Subcutaneous abdominal adipose tissue (tissue), 5 donors: ENCODE measurements at regions not wholly inside any gene's neighbourhood (a gene's known extent, or its start where the extent isn't known, plus 50 kb on each side); places are given as distances from the start of the nearest gene placed in this dataset.
"Not testable (repeated sequence)": the region's sequence is repeated elsewhere in the genome, so short reads cannot be mapped to it uniquely, and the experiment has no call there.

Experiments used
- H3K27ac ChIP-seq: one replicate; pipeline ENCODE4 v1.7.0; 2013; ENCODE audit warnings: low read depth, mild to moderate bottlenecking, inconsistent platforms, low read length, moderate library complexity
- H3K27me3 ChIP-seq, 5 donors: one replicate each; pipeline ENCODE4 v1.7.0; 2013; ENCODE audit warnings: low read length in 5 of 5, inconsistent platforms in 1 of 5; ENCODE audit not compliant: control insufficient read depth in 5 of 5, insufficient read depth in 4 of 5
- H3K36me3 ChIP-seq, 5 donors: one replicate each; pipeline ENCODE4 v1.7.0; 2013; ENCODE audit warnings: low read length in 5 of 5; ENCODE audit not compliant: control insufficient read depth in 5 of 5, insufficient read depth in 5 of 5
- H3K4me1 ChIP-seq, 5 donors: one replicate each; pipeline ENCODE4 v1.7.0; 2013; ENCODE audit warnings: low read length in 5 of 5, mild to moderate bottlenecking in 3 of 5, moderate library complexity in 1 of 5; ENCODE audit not compliant: control insufficient read depth in 5 of 5, insufficient read depth in 5 of 5
- H3K4me3 ChIP-seq, 5 donors: one replicate each; pipeline ENCODE4 v1.7.0; 2013; ENCODE audit warnings: low read length in 5 of 5, low read depth in 1 of 5
- H3K9ac ChIP-seq, 5 donors: one replicate each; pipeline ENCODE4 v1.7.0; 2013; ENCODE audit warnings: low read length in 5 of 5, mild to moderate bottlenecking in 4 of 5, moderate library complexity in 3 of 5
- H3K9me3 ChIP-seq, 5 donors: one replicate each; pipeline ENCODE4 v1.7.0; 2013; ENCODE audit warnings: low read length in 5 of 5; ENCODE audit not compliant: control insufficient read depth in 5 of 5
- donor health status: healthy.
- donor health status: healthy.
- donor health status: healthy.
- donor health status: healthy.
- donor health status: healthy.

DNA sequence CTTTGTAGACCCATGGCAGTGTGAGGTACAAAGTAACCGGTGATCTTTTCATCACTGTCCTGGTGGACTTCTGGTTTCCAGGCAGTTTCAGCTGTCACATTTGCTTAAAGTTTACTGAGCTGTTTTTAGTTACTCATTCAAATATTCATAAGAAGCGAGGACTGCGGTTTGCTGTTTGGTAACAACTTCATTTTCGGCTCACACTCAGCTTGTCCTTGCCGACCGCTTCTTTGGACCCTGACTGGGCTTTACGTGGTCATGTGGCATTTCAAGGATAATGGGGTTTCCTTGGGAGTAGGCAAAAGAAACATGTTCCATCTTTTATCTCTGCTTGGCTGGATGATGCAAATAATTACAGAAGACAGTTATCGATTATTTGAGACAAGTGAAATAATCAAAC, 350.7 kb downstream of the PAX3 start:
- H3K4me1 ChIP-seq, result peaks cover 0 to 5% (median under 1%) of the 10 kb centered on the region in 5 donors
- H3K36me3 ChIP-seq, result no peaks in the 10 kb centered on the region
- no peaks in the 10 kb centered on the region for H3K9me3 ChIP-seq
- H3K9ac ChIP-seq, result no peak overlapping the region
- H3K27me3 ChIP-seq, result no peaks in the 10 kb centered on the region
- H3K4me3 ChIP-seq, result no peak overlapping the region
- no peak overlapping the region for H3K27ac ChIP-seq

DNA sequence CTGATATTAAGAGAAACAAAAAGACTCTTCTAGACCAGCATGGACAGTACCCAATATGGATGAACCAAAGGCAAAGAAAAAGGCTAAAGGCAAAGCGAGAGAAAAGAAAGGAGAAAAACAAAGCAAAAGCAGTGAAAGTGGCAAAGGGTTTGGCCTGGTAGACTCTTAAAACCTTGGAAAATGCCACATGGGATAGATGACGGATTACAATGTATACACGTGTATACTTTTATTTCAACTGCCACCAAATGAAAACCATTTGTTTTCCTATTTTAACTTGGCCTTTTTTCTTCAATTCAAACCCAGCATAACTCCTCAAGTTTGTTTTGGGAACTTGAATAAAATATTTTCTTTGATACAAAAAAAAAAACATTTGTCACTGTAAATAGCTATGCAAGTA, 354.3 kb downstream of the PAX3 start:
- H3K27ac ChIP-seq, H3K9ac ChIP-seq, H3K4me1 ChIP-seq, H3K36me3 ChIP-seq, H3K9me3 ChIP-seq, H3K27me3 ChIP-seq, H3K4me3 ChIP-seq: not testable (repeated sequence)

DNA sequence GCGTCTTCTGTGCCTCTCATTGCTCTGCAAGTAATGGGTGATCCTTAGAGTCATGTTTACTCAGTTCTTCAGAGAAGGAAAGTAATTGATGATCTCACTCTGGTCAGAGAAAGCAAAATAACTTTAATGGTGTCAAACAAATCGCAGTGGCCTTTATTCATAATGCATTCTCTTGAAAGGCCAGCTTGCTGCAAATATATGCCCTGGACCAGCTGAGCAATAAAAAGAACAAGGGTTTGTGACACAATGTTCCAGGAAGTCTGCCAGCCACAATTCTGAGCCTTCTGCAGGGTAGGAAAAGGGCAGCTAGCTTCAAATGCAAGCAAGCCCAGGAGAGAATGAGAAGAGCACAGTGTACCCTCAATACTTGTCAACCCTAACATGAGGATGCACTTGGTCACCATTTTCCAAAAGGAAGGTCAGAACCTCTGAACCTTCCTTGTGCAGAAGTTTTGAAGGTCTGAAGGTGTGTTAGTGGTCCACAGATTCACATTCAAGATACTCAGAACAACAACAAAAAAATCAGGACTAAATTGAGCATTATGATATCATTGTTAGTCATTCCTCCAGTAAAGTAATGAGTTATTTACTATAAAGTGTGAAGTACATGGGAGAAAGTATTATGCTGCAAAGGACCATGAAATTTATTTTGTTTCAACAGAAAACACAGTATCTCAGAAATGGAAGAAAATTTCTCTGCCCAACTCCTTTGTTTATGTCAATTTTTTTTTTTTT, 355.6 kb downstream of the PAX3 start:
- no peak overlapping the region for H3K4me3 ChIP-seq
- peaks cover 0 to 8% (median 4%) of the 10 kb centered on the region in 5 donors for H3K4me1 ChIP-seq
- H3K36me3 ChIP-seq, result no peaks in the 10 kb centered on the region
- H3K27me3 ChIP-seq, result no peaks in the 10 kb centered on the region
- H3K27ac ChIP-seq, result peak overlapping the region; percentile 42
- no peak overlapping the region for H3K9ac ChIP-seq
- H3K9me3 ChIP-seq, result no peaks in the 10 kb centered on the region

DNA sequence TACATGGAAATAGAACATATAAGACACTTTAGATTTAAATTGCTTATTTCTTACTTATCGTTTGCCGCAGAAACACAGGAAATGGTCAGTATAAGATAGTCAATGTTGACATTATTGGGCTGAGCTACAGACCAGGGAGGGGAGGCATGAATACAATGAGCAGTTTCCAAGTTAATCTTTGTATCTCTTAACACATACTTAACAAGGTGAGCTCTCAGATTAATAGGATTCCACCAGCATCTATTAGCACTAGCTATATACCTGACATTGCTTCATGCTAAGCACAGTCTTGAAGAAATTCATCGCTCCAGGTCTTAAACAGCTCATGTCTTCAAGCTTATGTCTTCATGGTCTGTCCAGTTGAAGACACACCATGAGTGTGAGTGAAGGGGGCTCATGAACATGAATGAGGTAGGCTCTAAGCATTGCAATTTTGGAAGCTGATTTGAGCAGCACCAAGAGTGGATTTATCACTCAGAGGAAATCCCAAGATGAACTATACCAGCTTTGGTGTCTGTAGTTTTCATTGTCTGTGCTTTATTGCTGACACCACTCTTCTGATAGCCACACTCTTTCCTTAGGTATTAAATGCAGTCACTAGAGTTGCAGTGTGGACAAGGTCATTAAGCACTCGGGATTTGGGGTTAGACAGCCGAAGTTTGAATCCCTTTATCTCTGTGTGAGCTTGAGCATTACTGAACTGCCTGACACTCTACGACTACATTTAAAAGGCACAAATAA, 359.3 kb upstream of the EPHA4 start:
- Histone ChIP-seq H3K27me3 (no peaks in the 10 kb centered on the region), H3K9me3 (peaks cover 0 to 2% (median 0%) of the 10 kb centered on the region in 5 donors), H3K27ac (no peak overlapping the region), H3K4me3 (no peak overlapping the region), H3K9ac (no peak overlapping the region), H3K36me3 (no peaks in the 10 kb centered on the region), H3K4me1 (no peaks in the 10 kb centered on the region)

DNA sequence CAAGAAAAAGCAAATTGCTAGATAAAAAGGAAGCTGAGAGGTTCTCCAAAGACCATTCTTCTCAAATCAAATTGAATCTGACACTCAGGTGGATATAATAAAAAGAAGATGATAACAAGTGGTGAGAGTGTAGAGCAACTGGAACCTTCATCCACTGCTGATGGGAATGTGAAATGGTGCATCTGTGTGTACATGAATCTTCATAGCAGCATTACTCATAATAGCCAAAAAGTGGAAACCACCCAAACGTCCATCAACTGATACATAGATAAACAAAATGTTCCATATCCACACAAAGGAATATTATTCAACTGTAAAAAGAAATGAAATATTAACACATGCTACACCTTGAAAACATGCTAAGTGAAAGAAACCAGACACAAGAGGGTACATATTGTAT, 357.2 kb upstream of the EPHA4 start:
- Histone ChIP-seq H3K4me3 (no peak overlapping the region), H3K27ac (no peak overlapping the region), H3K36me3 (no peaks in the 10 kb centered on the region), H3K27me3 (no peaks in the 10 kb centered on the region), H3K9ac (no peak overlapping the region), H3K4me1 (no peaks in the 10 kb centered on the region), H3K9me3 (peaks cover 0 to 2% (median 0%) of the 10 kb centered on the region in 5 donors)

DNA sequence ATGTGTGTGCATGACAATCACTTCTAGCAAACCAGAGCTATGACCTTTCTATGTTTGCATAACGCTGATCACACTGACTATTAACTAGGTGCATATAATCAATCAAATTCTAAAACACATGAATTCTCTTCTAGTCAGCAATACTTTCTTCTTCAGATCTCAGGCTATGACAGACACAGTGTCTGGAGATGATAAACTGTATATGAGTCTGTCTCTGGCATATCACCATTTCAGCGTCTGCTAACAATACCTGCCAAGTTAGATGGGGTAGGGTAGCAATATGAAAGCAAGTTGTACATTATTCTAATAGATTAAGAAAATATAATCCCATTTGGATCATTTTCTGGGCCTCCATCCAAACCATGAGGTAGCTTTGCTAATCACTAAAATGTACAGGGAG, 354.2 kb upstream of the EPHA4 start:
- Histone ChIP-seq H3K9ac (no peak overlapping the region), H3K4me1 (peaks cover 0 to 6% (median under 1%) of the 10 kb centered on the region in 5 donors), H3K27ac (no peak overlapping the region), H3K36me3 (no peaks in the 10 kb centered on the region), H3K9me3 (no peaks in the 10 kb centered on the region), H3K4me3 (no peak overlapping the region), H3K27me3 (no peaks in the 10 kb centered on the region)

DNA sequence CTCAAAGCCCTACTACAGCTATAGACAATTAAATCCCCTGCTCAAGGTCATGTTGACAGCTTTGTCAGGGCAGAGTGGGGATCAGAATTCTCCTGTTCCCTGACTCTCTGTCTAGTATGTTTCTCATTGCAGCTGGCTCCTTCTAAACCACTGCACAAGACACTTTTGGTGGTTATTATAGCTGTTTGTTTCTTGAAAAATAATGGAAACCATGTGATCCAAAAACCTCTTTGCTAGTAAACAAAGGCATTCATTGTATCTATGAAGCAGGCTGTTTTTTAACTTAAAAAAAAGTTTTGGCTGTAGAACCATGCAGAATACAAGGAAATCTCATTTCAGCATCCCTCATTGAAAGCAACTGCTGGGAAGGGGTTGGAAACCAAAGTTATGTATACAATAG, 352.5 kb upstream of the EPHA4 start:
- H3K9ac ChIP-seq, result no peak overlapping the region
- H3K4me1 ChIP-seq, result peaks cover 0 to 19% (median 15%) of the 10 kb centered on the region in 5 donors

DNA sequence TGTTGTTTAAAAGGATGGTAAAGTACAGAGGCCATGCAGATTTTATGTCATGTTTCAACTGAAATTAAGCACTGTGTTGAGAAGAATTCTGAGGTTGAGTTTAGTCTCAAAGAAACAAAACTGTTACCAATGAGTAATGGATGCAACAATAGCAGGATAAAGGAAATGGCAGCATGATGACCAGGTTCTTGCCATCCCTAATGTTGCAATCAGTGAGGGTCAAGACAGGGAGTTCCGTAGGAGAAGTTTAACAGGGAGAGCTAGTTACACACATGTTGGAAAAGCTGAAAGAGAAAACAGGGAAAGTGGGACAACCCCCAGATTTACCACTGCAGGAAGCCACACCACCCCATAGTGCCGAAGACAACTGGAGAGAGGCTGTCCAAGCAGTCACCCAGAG, 343.8 kb upstream of the EPHA4 start:
- Histone ChIP-seq H3K4me3 (no peak overlapping the region), H3K9ac (no peak overlapping the region), H3K27me3 (no peaks in the 10 kb centered on the region), H3K9me3 (no peaks in the 10 kb centered on the region), H3K36me3 (no peaks in the 10 kb centered on the region), H3K4me1 (peaks cover 0 to 12% (median 10%) of the 10 kb centered on the region in 5 donors), H3K27ac (no peak overlapping the region)

More for the DNA sequence above, 352.5 kb upstream of the EPHA4 start:
- Histone ChIP-seq H3K27ac (no peak overlapping the region), H3K36me3 (no peaks in the 10 kb centered on the region), H3K27me3 (no peaks in the 10 kb centered on the region), H3K9me3 (no peaks in the 10 kb centered on the region), H3K4me3 (no peak overlapping the region)

DNA sequence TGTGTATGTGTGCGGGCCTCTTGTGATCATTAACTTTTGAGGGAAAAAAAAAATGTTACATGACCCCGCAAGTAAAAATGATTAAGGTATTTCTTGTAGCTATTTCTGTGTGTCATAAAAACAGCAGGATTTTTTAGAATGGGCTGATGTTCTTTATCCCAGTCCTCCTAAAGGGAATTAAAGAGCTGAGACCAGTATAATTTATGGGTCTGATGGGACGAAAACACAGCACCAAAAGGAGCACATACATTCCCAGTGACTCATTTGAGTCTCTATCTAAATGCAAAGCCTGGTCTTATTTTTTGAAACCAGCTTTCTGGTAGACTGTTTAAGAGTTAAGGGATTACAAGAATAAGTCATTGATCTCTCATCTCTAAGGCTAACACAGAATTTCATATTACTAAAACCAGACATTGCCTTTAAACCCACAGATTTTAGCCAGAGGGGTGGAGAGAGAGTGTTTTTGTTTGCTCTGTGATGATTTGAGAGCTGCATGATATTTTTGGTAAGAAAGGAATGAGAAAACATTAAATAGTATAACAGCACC, 342.3 kb upstream of the EPHA4 start:
- Histone ChIP-seq H3K9ac (no peak overlapping the region), H3K27me3 (no peaks in the 10 kb centered on the region), H3K4me1 (no peaks in the 10 kb centered on the region), H3K27ac (no peak overlapping the region), H3K9me3 (no peaks in the 10 kb centered on the region), H3K4me3 (no peak overlapping the region), H3K36me3 (no peaks in the 10 kb centered on the region)

DNA sequence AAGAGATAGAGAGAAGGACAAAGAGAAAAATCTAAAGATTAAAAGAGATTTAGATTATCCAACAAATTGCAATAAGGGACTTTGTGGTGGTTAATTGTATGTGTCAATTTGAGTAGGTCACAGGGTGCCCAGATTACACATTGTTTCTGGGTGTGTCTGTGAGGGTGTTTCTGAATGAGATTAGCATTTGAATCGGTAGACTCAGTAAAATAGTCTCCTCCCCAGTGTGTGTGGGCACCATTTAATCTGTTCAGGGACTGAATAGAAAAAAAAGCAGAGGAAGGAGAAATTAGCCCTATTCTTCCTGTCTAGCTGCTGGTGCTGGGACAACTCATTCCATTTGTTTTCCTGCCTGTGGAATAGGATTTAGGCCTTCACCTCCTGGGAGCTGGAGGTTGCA, 339.8 kb upstream of the EPHA4 start:
- Histone ChIP-seq H3K4me3 (no peak overlapping the region), H3K36me3 (no peaks in the 10 kb centered on the region), H3K4me1 (no peaks in the 10 kb centered on the region), H3K27ac (no peak overlapping the region), H3K9ac (no peak overlapping the region), H3K27me3 (no peaks in the 10 kb centered on the region), H3K9me3 (no peaks in the 10 kb centered on the region)
